Fibroblast of skin of right quadriceps (primary cell): ENCODE measurements at regions not wholly inside any gene's neighbourhood (a gene's known extent, or its start where the extent isn't known, plus 50 kb on each side); places are given as distances from the start of the nearest gene placed in this dataset.

Experiments used
- DNase-seq: peaks from one replicate; pipeline ENCODE4 v3.0.0-alpha.2; 2013

DNA sequence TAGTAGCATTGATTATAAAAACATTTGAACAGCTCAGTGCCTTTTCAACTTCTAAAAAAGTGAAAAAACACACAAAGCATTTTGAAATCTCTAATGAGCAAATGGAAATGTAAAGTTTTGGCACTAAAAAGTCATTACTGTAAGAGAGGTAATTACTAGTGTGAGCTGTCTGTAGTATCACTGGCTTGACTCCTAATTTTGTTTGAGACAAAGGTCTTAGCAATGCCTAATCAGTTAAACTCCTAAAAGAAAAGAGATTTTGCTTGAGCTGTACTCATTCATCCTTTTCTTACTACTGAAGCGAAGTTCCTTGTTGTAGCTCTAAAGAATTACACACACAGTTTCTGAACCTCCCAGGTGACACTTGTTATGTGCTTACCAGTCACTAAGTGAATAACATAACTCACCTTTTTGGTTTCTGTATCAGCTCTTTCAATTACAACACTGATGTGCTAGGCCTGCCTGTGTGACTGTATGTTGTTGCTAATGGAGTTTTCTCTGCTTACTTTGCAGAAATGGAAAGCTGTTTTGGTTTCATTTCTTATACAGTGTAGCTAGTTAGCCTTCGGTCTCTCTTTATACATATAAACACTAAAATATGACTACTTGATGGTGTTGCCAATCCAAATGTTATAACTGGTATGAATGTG is 924.4 kb upstream of the TENM4 start:
- DNase-seq = no peak

DNA sequence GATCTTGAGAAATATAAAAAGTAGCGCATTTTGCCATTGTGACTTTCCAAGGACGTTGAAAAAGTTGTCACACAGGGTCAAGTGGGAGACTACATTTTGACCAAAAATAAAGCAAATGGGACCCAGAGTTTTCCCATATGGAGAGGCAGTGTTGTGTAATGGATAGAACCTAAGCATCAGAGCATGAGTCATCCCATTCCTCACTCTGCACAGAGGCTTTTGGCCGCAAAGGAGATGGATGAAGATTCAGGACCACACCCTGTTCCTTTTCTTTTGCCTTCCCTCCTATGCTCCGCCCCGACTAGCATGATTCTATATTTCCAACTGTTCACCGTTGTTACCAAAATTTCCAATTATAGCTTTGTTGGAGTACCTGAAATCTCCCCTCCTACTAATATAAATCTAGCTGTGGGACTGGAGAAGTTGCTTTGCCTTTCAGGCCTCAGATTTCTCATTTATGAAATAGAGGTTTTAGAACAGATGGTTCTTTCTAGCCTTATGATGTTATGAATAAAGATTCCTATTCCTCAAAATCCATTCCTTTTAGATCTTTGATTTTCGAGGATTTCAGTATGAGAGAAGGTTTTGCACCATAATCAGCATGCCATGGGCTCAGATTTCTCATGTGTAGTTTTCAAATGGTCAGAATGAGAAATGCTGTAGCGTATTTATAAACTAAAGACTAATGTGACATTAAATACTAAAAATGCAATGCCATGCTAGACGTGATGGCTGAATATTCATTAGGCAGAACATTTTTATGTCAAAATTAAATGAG is 921.9 kb upstream of the TENM4 start:
- DNase-seq = no peak

DNA sequence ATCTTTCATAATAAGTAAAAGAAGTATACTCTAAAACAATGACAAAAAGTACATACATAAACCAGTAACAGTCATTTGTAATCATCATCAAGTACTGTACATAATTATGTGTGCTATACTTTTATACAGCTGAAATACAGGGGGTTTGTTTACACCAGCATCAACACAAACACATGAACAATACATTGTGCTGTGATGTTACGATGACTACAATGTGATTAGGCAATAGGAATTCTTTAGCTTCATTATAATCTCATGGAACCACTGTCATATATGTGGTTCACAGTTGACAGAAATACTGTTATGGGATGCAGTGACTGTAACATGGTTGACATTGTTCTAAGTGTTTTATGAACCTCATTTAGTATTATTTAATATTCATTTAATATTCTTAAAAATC is 914.4 kb upstream of the TENM4 start:
- DNase-seq = no peak

DNA sequence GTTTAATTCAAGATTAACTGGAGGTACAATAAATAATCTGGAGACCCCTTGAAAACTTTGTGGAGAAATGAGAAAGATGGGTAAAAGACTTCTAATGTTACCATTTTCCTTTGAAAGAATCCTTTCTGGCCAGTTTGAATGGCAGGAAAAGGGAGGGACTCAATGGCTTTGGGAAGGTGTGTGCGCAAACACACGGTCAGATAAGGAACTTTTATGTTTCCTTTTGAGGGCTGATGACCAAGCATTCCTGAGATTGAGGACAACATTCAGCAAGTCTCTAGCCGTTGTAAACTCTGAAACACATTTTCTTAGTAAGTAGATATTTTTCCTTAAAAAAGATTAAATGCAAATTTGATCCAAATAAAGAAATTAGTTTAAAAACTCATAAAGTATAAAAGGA is 909.7 kb upstream of the TENM4 start:
- no peak for DNase-seq

DNA sequence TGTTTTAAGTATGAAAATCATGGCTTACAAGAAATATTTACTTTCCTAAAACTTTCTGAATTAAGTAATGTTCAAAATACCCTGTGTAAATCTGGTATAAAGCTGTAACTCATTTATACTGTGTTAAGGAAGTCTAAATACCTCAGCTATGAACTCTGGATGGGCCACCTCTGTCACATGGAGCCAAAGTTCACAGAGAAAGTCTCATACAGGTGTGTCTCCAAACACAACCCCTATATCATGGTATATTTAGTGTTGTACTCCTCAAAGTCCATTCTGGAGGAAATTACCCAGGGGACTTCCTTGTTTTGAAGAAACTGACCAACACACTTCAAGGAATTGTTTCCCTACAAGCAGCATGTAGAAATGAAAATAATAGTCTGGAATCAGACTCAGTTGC is 909.2 kb upstream of the TENM4 start:
- no peak for DNase-seq

DNA sequence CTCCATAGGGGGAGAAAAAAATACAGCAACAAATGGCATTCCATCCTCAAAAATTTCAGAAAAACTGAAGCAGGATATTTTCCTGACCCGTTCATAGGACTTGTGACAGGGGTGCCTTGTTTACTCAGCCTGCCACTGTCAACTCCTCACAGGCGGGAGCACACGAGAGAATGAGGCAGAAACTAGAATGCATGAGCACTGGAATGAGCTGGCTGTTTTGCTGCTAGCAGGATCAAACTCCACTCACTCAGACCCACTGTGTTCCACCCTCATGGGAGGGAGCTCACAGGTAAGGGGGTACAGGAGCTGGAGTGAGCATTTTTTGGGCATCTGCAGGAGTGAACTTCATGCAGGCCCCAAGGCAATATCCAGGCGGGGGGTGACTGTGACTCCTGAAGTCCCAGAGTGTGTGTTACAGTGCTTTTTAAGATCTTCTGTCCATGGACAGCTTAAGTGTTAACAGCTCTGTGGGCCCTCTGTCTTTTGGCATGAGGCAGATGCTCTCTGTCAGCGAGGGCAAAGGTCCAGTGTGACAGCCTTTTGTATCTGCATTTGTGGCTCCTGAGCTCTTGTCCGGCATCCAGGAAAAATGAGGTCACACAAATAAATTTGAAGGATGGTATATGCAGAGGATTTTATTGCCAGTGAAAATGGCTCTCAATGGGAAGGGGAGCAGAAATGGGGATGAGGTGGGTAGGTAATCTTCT is 905.7 kb upstream of the TENM4 start:
- DNase-seq = no peak

DNA sequence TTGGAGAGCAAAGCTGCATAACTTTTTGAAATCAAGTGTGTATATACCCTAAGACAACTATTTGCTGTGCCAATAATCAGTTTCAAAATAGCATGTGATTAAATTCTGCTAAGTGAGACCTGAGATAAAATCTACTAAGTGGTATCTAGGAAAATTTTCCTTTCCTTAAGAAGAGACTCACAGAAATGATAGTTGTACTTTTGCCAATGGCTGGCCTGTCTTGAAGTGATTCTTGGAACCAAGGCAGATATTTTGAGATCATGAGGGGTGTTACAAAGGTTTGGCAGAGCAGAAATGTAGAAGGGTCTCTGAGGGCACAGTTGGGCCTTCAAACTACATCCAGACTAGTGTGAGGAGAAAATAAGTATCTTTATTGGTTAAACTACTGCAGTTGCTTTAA is 902.6 kb upstream of the TENM4 start:
- DNase-seq = no peak

- DNase-seq = no peak
Observed at GRCh38 chr11:80338231-80338630, 897.4 kb upstream of the TENM4 start.

GRCh38 chr11:80331694-80332093 is 890.9 kb upstream of the TENM4 start:
- DNase-seq = no peak

- DNase-seq = peak; percentile 39
Observed at GRCh38 chr11:80330264-80330663, 889.4 kb upstream of the TENM4 start.

- no peak for DNase-seq
Observed at GRCh38 chr11:80328774-80329173, 887.9 kb upstream of the TENM4 start.

DNA sequence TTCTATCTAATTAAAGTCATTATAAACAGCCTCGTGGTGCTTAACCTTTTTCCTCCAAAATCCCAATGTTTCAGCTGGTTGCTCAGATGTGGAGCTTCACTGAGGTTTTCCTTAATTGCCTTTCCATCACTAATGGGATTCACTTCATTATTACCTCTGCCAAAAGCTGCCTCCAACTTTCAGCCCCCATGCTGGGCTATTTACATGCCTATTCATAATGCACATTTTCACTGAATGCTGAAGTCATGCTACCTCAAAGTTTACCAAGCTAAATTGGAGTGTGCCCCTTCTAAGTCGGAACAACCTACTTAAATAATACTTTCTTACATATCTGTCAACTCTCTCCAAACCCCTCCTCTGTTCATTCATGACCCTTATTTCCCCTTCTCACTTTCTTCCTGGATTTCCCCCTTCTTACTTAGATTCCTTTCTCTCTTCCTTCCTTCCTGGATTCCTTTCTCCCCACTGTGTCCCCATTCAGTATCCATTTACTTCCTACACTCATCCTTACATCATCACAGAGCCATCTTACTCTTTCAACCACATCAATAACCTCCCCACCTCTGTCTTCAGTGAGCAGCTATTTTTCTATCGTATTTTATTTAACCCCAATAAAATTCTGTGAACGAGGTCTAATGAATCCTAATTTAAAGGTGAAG is 887.3 kb upstream of the TENM4 start:
- no peak for DNase-seq

- no peak for DNase-seq
Observed at GRCh38 chr11:80321786-80322185, 881.0 kb upstream of the TENM4 start.

GRCh38 chr11:80320765-80321164 is 879.9 kb upstream of the TENM4 start:
- no peak for DNase-seq

DNA sequence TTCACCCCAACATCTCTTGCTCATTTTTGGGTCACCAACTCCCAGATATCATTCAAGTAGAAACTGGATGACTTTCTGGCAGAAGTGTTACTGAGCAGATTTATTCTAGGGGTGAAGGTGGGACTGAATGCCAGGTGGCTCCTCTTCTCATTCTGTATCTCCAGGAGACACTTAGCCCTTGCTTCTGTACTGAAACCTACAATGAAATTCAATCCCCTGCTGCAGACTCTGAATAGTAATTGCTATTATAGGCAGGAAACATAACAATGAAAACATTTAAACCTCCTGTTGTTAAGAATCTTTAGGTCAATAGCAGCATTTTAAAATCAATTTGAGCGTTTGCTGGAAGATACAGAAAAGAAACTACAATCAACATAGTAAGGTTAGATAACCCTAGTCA is 879.4 kb upstream of the TENM4 start:
- DNase-seq = no peak

GRCh38 chr11:80317612-80318011 is 876.8 kb upstream of the TENM4 start:
- DNase-seq = no peak

- no peak for DNase-seq
Observed at GRCh38 chr11:80315200-80315599, 874.4 kb upstream of the TENM4 start.

DNA sequence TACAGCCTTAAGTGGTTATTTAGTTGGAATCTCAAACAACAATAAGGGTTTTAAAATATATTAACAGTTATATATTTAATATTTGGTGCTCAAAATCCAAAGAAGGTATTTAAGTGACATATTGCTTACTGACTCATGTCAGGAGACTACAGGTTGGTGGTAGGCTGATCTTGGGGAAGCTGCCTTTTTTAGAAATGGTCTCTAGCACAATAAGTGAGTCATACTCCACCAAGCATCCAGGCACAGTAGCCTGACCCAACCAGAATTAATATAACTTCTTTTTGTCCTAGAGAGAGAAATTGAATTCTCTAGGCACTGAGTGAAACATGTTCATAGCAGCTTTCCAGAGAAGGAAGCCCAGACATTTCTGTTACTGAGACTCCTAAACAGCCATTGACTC is 868.5 kb upstream of the TENM4 start:
- no peak for DNase-seq

DNA sequence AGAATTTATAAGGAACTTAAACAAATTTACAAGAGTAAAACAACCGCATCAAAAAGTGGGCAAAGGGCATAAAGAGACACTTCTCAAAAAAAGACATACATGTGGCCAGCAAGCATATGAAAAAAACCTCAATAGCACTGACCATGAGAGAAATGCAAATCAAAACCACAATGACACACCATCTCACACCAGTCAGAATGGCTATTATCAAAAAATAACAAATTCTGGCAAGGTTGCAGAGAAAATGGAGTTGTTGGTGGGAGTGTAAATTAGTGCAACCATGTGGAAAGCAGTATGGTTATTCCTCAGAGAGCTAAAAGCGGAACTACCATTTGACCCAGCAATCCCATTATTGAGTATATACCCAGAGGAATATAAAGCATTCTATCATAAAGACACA is 866.8 kb upstream of the TENM4 start:
- DNase-seq = no peak

DNA sequence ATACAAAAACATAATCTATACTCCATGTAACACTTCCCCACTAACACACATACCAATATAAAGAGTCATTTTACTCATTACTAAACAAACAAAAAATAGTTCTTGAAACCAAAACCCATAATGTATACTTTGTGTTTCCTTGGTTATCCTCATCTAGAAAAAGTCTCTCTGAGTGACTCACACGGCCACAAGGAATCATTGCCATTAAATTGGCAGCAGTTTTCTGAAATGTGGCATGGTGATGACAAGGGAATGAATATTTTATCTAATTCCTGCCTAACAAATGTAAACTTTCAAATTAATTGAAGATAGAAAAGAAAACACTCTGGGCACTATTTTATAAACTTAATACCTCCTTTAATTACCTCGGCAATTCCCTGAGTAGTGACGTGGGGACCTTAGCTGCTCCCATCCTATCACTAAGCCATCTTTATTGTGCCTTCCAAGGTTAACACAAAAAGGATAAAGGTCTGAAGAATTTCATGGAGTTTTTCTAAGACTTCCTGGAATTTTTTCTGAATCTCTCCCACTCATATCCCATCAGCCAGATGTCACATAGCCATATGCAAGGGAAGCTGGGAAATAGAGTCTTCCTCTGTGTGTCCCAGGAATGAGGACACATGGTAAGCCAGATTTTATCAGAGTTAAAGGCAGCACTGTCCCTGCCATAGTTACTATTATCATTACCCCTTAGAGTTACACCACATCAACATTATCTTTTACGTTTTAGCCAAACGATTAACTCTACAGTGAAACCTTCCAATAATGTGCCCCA is 857.2 kb upstream of the TENM4 start:
- DNase-seq = peak; percentile 94

- no peak for DNase-seq
Observed at GRCh38 chr11:80293293-80293692, 852.5 kb upstream of the TENM4 start.

DNA sequence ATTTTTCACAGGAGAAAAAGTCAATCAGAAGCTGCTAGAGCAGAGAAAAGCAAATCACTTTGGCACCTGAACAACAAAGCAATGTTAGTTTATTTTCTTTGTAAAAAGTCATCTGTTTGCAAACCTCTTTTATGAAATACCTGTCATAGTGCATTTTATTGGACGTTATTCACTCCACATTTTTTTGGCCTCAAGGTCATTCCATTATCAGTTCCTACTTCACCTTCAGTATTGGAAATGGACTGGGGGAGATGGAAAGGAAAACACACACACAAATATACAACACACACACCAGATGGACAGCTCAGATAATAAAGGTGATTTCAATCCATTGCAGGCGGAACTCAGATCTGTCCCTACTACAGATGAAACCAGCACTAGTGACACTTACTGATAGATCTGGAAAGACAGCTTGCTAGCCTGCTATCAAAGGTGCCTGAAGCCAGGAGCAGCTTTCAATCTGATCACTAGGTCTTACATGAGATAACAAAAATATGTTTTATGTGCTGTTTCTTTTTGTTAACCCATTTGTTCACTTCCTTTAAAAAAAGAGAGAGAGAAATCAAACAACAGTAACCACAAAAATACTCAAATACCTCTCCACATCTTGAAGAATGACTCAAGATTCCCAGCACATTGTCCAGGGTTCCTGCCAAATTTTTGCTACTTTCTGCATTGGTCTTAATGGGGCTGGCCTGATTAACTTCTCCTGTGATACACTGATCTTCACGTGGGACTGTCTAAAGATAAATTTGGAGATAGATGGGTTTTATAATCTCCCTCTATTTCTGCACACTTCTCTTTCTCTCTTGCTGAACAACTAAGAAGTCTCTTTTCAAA is 844.3 kb upstream of the TENM4 start:
- DNase-seq = peak; percentile 51
